Endodermal cell (in vitro differentiated cells): ENCODE measurements at regions not wholly inside any gene's neighbourhood (a gene's known extent, or its start where the extent isn't known, plus 50 kb on each side); places are given as distances from the start of the nearest gene placed in this dataset.
"Not testable (repeated sequence)": the region's sequence is repeated elsewhere in the genome, so short reads cannot be mapped to it uniquely, and the experiment has no call there.

Source experiments
- DNase-seq: peaks from one replicate; pipeline ENCODE4 v3.0.0-alpha.2; 2017
- H3K27ac ChIP-seq: 2 replicates; pipeline ENCODE4 v1.5.1; 2013; ENCODE audit warnings: mild to moderate bottlenecking, low read depth, low read length, moderate library complexity
- H3K27me3 ChIP-seq: 2 replicates; pipeline ENCODE4 v1.6.1; 2013; ENCODE audit warnings: mild to moderate bottlenecking, low read length, moderate library complexity; ENCODE audit not compliant: insufficient read depth, control insufficient read depth, poor library complexity, severe bottlenecking
- H3K36me3 ChIP-seq: 2 replicates; pipeline ENCODE4 v1.7.0; 2013; ENCODE audit warnings: mild to moderate bottlenecking, low read length, moderate library complexity; ENCODE audit not compliant: control insufficient read depth, insufficient read depth
- H3K4me1 ChIP-seq: one replicate; pipeline ENCODE4 v1.7.0; 2013; ENCODE audit warnings: low read length; ENCODE audit not compliant: control insufficient read depth, insufficient read depth
- H3K4me3 ChIP-seq: 2 replicates; pipeline ENCODE4 v1.5.1; 2013; ENCODE audit warnings: mild to moderate bottlenecking, low read length, moderate library complexity
- H3K9ac ChIP-seq: 2 replicates; pipeline ENCODE4 v1.6.1; 2013; ENCODE audit warnings: mild to moderate bottlenecking, low read length, moderate library complexity; ENCODE audit not compliant: poor library complexity, severe bottlenecking; ENCODE audit errors: extremely low read depth
- H3K9me3 ChIP-seq: 2 replicates; pipeline ENCODE4 v1.6.1; 2013; ENCODE audit warnings: mild to moderate bottlenecking, low read length, moderate library complexity; ENCODE audit not compliant: control insufficient read depth
- H3K27ac Mint-ChIP-seq: 2 replicates; pipeline ENCODE4 v1.8.0; 2020; ENCODE audit warnings: mixed read lengths
- H3K27me3 Mint-ChIP-seq: 2 replicates; pipeline ENCODE4 v1.8.0; 2021; ENCODE audit warnings: mild to moderate bottlenecking, mixed read lengths; ENCODE audit not compliant: insufficient read depth
- H3K36me3 Mint-ChIP-seq: 2 replicates; pipeline ENCODE4 v1.8.0; 2020; ENCODE audit warnings: low read depth, mixed read lengths
- H3K4me1 Mint-ChIP-seq: 2 replicates; pipeline ENCODE4 v1.8.0; 2020; ENCODE audit warnings: mixed read lengths
- H3K4me3 Mint-ChIP-seq: 2 replicates; pipeline ENCODE4 v1.8.0; 2020; ENCODE audit warnings: mild to moderate bottlenecking, moderate library complexity, mixed read lengths
- H3K9me3 Mint-ChIP-seq: 2 replicates; pipeline ENCODE4 v1.8.0; 2020; ENCODE audit warnings: mild to moderate bottlenecking, mixed read lengths
- WGBS, 2 experiments: methylation state at CpG; one replicate each; pipeline versions ENCODE4 v1.1.5 to v1.1.7; 2013; ENCODE audit warnings: missing lambda C conversion rate in 2 of 2, mixed read lengths in 1 of 2; ENCODE audit not compliant: insufficient coverage in 1 of 2, insufficient read length in 1 of 2; 5-methylcytosine and 5-hydroxymethylcytosine counted together
- TF ChIP-seq, protein P1 (sequence below): fragments of 200-600 bp; sonication (generic); conservative IDR thresholded peaks from 2 replicates; pipeline ENCODE4 v1.5.0; 2021; ENCODE audit warnings: antibody characterized with exemption, mild to moderate bottlenecking

DNA sequence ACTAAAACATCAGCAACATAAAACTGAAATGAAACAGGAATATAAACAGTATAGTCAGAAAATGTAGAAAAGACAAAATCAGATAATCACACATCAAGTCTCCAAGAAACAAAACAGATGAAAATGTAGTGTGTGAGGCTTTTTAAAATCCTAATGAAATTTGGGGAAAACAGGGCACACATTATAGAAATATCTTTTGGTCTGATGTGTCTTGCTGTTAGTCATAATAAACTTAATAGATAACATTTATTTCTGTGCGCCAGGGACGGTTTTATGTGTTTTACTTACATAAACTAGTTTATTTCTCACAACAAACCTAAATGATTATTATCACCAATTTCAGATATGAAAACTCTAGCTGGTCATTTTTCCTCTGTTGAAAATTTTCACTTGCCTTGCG is 293.9 kb upstream of the GATB start:
- Histone ChIP-seq H3K27me3 (no peaks in the 10 kb centered on the region), H3K9ac (no peak overlapping the region), H3K4me3 (no peak overlapping the region), H3K27ac (no peak overlapping the region), H3K4me1 (no peaks in the 10 kb centered on the region), H3K36me3 (no peaks in the 10 kb centered on the region), H3K9me3 (no peaks in the 10 kb centered on the region)
- peaks cover 26% of the 10 kb centered on the region for H3K9me3 Mint-ChIP-seq
- no peaks in the 10 kb centered on the region for H3K36me3 Mint-ChIP-seq
- no peak overlapping the region for H3K27ac Mint-ChIP-seq
- H3K4me1 Mint-ChIP-seq, result no peaks in the 10 kb centered on the region
- TF ChIP-seq, protein P1, sequence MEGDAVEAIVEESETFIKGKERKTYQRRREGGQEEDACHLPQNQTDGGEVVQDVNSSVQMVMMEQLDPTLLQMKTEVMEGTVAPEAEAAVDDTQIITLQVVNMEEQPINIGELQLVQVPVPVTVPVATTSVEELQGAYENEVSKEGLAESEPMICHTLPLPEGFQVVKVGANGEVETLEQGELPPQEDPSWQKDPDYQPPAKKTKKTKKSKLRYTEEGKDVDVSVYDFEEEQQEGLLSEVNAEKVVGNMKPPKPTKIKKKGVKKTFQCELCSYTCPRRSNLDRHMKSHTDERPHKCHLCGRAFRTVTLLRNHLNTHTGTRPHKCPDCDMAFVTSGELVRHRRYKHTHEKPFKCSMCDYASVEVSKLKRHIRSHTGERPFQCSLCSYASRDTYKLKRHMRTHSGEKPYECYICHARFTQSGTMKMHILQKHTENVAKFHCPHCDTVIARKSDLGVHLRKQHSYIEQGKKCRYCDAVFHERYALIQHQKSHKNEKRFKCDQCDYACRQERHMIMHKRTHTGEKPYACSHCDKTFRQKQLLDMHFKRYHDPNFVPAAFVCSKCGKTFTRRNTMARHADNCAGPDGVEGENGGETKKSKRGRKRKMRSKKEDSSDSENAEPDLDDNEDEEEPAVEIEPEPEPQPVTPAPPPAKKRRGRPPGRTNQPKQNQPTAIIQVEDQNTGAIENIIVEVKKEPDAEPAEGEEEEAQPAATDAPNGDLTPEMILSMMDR, result no peak
- DNase-seq, result no peak
- 56% methylated on average over 2 of the region's 3 CpGs; no CpG with 5 or more reads in 1 of the 2 experiments for WGBS, 2 experiments
- no peak overlapping the region for H3K4me3 Mint-ChIP-seq
- no peaks in the 10 kb centered on the region for H3K27me3 Mint-ChIP-seq

DNA sequence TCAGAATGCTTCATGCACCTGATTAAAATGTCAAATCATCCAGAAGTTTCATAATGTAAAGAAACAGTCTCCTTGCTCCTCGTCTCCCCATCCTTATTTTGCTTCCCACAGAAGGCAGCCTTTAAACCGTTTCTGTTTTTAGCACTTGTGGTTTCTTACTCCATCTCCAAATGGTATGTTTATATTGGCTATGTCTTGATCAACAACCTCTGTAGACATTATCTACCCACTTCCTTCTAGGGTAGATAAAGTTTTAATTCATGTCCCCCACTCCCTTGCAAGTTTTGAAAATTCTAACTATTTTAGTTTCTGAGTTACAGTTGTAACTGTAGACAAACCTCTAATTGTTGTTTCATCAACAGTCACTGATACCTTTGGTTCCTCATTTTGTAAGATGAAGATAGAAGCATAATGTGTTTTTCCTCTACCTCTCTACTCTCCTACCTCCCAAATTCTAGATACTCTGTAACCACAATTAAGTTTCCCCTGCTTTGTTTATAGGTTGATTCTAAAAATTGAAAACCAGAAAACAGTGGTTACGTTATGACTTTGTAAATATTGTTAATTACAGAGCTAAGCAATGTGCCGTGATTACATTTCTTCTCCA is 291.7 kb upstream of the GATB start:
- no peak overlapping the region for H3K4me3 ChIP-seq
- DNase-seq, result no peak
- no peak overlapping the region for H3K4me3 Mint-ChIP-seq
- no peaks in the 10 kb centered on the region for H3K9me3 ChIP-seq
- no peaks in the 10 kb centered on the region for H3K4me1 Mint-ChIP-seq
- H3K9ac ChIP-seq, result no peak overlapping the region
- H3K36me3 Mint-ChIP-seq, result no peaks in the 10 kb centered on the region
- TF ChIP-seq, protein P1, result no peak
- H3K27ac Mint-ChIP-seq, result no peak overlapping the region
- 88 to 100% methylated on average over 2 to 4 of the region's 4 CpGs for WGBS, 2 experiments
- peaks cover 22% of the 10 kb centered on the region for H3K9me3 Mint-ChIP-seq
- H3K36me3 ChIP-seq, result no peaks in the 10 kb centered on the region
- H3K27me3 ChIP-seq, result peaks cover 7% of the 10 kb centered on the region
- no peaks in the 10 kb centered on the region for H3K4me1 ChIP-seq
- no peak overlapping the region for H3K27ac ChIP-seq
- peaks cover 7% of the 10 kb centered on the region for H3K27me3 Mint-ChIP-seq

DNA sequence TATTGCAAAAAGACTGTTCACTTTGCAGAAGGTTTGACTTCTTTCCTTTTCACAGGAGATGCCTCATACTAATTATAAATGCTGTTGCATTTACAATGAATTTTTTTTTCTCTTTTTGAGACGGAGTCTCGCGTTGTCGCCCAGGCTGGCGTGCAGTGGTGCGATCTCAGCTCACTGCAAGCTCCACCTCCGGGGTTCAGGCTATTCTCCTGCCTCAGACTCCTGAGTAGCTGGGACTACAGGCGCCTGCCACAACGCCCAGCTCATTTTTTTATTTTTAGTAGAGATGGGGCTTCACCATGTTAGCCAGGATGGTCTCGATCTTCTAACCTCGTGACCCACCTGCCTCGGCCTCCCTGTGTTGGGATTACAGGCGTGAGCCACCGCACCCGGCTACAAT is 290.5 kb upstream of the GATB start:
- H3K9ac ChIP-seq, H3K4me3 ChIP-seq, H3K36me3 Mint-ChIP-seq, H3K36me3 ChIP-seq, H3K27ac Mint-ChIP-seq, H3K4me3 Mint-ChIP-seq, H3K27ac ChIP-seq, H3K4me1 Mint-ChIP-seq, H3K4me1 ChIP-seq, H3K9me3 ChIP-seq, DNase-seq: not testable (repeated sequence)
- 93 to 98% methylated on average over 13 to 15 of the region's 15 CpGs for WGBS, 2 experiments
- peaks cover 14% of the 10 kb centered on the region for H3K27me3 Mint-ChIP-seq
- H3K27me3 ChIP-seq, result peaks cover 16% of the 10 kb centered on the region
- peaks cover 10% of the 10 kb centered on the region for H3K9me3 Mint-ChIP-seq

DNA sequence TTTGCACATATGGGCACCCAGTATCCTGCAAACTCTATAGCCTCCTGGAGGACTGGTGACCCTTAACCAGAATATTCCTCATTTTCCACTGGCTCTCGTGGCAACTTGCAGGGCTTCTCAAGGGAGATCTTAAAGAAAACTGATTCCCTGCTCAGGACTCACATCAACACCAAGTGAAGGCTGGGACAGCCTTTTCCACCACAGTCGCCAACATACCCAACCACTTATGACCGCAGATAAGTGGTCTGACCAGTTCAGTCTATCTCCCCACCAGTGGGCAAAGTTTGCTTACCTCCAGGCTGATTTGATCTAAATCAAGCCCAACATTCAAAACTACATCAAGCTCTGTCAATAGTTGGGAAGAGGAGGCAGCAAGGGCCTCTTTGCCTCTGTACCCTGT is 289.3 kb upstream of the GATB start:
- no peak for DNase-seq
- Histone ChIP-seq H3K4me1 (no peaks in the 10 kb centered on the region), H3K27me3 (peaks cover 22% of the 10 kb centered on the region), H3K36me3 (no peaks in the 10 kb centered on the region), H3K9ac (no peak overlapping the region), H3K9me3 (no peaks in the 10 kb centered on the region), H3K27ac (no peak overlapping the region), H3K4me3 (no peak overlapping the region)
- H3K27me3 Mint-ChIP-seq, result peaks cover 21% of the 10 kb centered on the region
- peaks cover 3% of the 10 kb centered on the region for H3K4me1 Mint-ChIP-seq
- H3K9me3 Mint-ChIP-seq, result no peaks in the 10 kb centered on the region
- 87 to 93% methylated on average over 3 of the region's 3 CpGs for WGBS, 2 experiments
- no peak overlapping the region for H3K4me3 Mint-ChIP-seq
- H3K36me3 Mint-ChIP-seq, result no peaks in the 10 kb centered on the region
- TF ChIP-seq, protein P1, result no peak
- H3K27ac Mint-ChIP-seq, result no peak overlapping the region
